HG02852 (cell line): ENCODE measurements at regions not wholly inside any gene's neighbourhood (a gene's known extent, or its start where the extent isn't known, plus 50 kb on each side); places are given as distances from the start of the nearest gene placed in this dataset.
"Not testable (repeated sequence)": the region's sequence is repeated elsewhere in the genome, so short reads cannot be mapped to it uniquely, and the experiment has no call there.

Experiments
- ATAC-seq: cut with Tn5 transposase; IDR thresholded peaks from one replicate; pipeline ENCODE4 v1.9.1; 2021; ENCODE audit warnings: mild to moderate bottlenecking, moderate library complexity; ENCODE audit not compliant: unreplicated experiment

GRCh38 chr1:222416001-222416791 is 131.7 kb downstream of the HHIPL2 start:
- ATAC-seq, result no peak

- no peak for ATAC-seq
Observed at GRCh38 chr1:222415441-222415840, 132.5 kb downstream of the HHIPL2 start.

GRCh38 chr1:222413991-222414549 is 133.8 kb downstream of the HHIPL2 start:
- ATAC-seq, result no peak

GRCh38 chr1:222413436-222413835 is 134.5 kb downstream of the HHIPL2 start:
- ATAC-seq, result no peak

- peak; percentile 96 for ATAC-seq
Observed at GRCh38 chr1:222404710-222405109, 143.2 kb downstream of the HHIPL2 start.

- ATAC-seq, result no peak
Observed at GRCh38 chr1:222399197-222399596, 148.7 kb downstream of the HHIPL2 start.

- no peak for ATAC-seq
Observed at GRCh38 chr1:222394224-222394623, 153.7 kb downstream of the HHIPL2 start.

GRCh38 chr1:222392556-222392955 is 155.3 kb downstream of the HHIPL2 start:
- no peak for ATAC-seq

- no peak for ATAC-seq
Observed at GRCh38 chr1:222390181-222390580, 157.7 kb downstream of the HHIPL2 start.

- ATAC-seq, result no peak
Observed at GRCh38 chr1:222387007-222387814, 160.7 kb downstream of the HHIPL2 start.

GRCh38 chr1:222385955-222386354 is 161.9 kb downstream of the HHIPL2 start:
- no peak for ATAC-seq

- ATAC-seq, result no peak
Observed at GRCh38 chr1:222385262-222385661, 162.6 kb downstream of the HHIPL2 start.

- no peak for ATAC-seq
Observed at GRCh38 chr1:222384531-222384930, 163.4 kb downstream of the HHIPL2 start.

- no peak for ATAC-seq
Observed at GRCh38 chr1:222382171-222382570, 165.7 kb downstream of the HHIPL2 start.

- no peak for ATAC-seq
Observed at GRCh38 chr1:222377428-222378088, 170.3 kb downstream of the HHIPL2 start.

- not testable (repeated sequence) for ATAC-seq
Observed at GRCh38 chr1:222376791-222377190, 171.1 kb downstream of the HHIPL2 start.

- no peak for ATAC-seq
Observed at GRCh38 chr1:222375701-222376100, 172.2 kb downstream of the HHIPL2 start.

GRCh38 chr1:222373831-222374602 is 173.9 kb downstream of the HHIPL2 start:
- no peak for ATAC-seq

- no peak for ATAC-seq
Observed at GRCh38 chr1:222373216-222373615, 174.7 kb downstream of the HHIPL2 start.

GRCh38 chr1:222372221-222372620 is 175.7 kb downstream of the HHIPL2 start:
- no peak for ATAC-seq
